Thoracic aorta (tissue), 2 donors: ENCODE measurements at regions not wholly inside any gene's neighbourhood (a gene's known extent, or its start where the extent isn't known, plus 50 kb on each side); places are given as distances from the start of the nearest gene placed in this dataset.

ENCODE experiments used
- ATAC-seq: fragments of 150-250 bp; one replicate; pipeline ENCODE4 v1.8.0; 2017; ENCODE audit warnings: low read depth; ENCODE audit not compliant: insufficient number of reproducible peaks, low FRiP score
- DNase-seq: peaks from one replicate; pipeline ENCODE4 v3.0.0-alpha.2; 2020; ENCODE audit warnings: low spot score
- H3K27ac ChIP-seq, 2 donors: fragments of 200-600 bp; sonication (generic); 1 replicate in 1 of 2; 2 replicates in 1 of 2; pipeline ENCODE4 v1.5.1; 2016; ENCODE audit warnings: mild to moderate bottlenecking in 2 of 2, moderate library complexity in 2 of 2
- H3K27me3 ChIP-seq: fragments of 200-600 bp; sonication (generic); replicated peaks from 2 replicates; pipeline ENCODE4 v1.6.0; 2016; ENCODE audit warnings: mild to moderate bottlenecking; ENCODE audit not compliant: insufficient read depth
- H3K36me3 ChIP-seq: fragments of 200-600 bp; sonication (generic); one replicate; pipeline ENCODE4 v1.5.1; 2016
- H3K4me1 ChIP-seq, 2 donors: fragments of 200-600 bp; sonication (generic); 1 replicate in 1 of 2; 2 replicates in 1 of 2; pipeline versions ENCODE4 v1.5.1 to v1.6.0; 2016; ENCODE audit warnings: low read depth in 2 of 2, mild to moderate bottlenecking in 1 of 2; ENCODE audit not compliant: control insufficient read depth in 1 of 2
- H3K4me3 ChIP-seq: fragments of 200-600 bp; sonication (generic); 2 replicates; pipeline ENCODE4 v1.5.1; 2016; ENCODE audit warnings: mild to moderate bottlenecking
- H3K9me3 ChIP-seq: fragments of 200-600 bp; sonication (generic); 2 replicates; pipeline ENCODE4 v1.5.1; 2016
- TF ChIP-seq, protein P1 (sequence below): fragments of 200-600 bp; sonication (generic); IDR thresholded peaks from one replicate; pipeline ENCODE4 v1.5.1; 2019; ENCODE audit warnings: antibody characterized with exemption

DNA sequence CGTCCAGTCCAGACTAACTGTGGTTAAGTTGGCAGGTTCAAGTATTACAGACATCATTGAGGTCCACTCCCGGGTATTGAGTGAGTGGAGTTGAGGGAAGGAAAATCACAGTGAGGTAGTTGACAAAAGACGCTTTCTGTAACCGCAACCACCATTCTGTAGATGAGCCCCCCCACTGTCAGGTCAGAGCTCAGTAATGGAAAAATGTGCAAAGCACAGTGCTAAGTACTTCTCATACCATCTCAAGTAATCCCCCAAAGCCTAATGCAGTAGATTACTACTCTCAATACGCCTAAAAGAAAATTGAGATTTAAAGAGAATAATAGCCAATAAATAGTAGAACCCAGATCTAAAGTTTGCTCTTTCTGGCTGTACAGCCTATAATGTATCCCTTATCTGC is 522.8 kb downstream of the LMO4 start:
- no peaks in the 10 kb centered on the region for H3K36me3 ChIP-seq
- no peaks in the 10 kb centered on the region for H3K27me3 ChIP-seq
- H3K27ac ChIP-seq, result no peak overlapping the region
- no peak for DNase-seq
- H3K9me3 ChIP-seq, result no peaks in the 10 kb centered on the region
- ATAC-seq, result no peak
- no peak overlapping the region for H3K4me3 ChIP-seq
- TF ChIP-seq, protein P1, sequence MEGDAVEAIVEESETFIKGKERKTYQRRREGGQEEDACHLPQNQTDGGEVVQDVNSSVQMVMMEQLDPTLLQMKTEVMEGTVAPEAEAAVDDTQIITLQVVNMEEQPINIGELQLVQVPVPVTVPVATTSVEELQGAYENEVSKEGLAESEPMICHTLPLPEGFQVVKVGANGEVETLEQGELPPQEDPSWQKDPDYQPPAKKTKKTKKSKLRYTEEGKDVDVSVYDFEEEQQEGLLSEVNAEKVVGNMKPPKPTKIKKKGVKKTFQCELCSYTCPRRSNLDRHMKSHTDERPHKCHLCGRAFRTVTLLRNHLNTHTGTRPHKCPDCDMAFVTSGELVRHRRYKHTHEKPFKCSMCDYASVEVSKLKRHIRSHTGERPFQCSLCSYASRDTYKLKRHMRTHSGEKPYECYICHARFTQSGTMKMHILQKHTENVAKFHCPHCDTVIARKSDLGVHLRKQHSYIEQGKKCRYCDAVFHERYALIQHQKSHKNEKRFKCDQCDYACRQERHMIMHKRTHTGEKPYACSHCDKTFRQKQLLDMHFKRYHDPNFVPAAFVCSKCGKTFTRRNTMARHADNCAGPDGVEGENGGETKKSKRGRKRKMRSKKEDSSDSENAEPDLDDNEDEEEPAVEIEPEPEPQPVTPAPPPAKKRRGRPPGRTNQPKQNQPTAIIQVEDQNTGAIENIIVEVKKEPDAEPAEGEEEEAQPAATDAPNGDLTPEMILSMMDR, result no peak
- H3K4me1 ChIP-seq, result no peaks in the 10 kb centered on the region

DNA sequence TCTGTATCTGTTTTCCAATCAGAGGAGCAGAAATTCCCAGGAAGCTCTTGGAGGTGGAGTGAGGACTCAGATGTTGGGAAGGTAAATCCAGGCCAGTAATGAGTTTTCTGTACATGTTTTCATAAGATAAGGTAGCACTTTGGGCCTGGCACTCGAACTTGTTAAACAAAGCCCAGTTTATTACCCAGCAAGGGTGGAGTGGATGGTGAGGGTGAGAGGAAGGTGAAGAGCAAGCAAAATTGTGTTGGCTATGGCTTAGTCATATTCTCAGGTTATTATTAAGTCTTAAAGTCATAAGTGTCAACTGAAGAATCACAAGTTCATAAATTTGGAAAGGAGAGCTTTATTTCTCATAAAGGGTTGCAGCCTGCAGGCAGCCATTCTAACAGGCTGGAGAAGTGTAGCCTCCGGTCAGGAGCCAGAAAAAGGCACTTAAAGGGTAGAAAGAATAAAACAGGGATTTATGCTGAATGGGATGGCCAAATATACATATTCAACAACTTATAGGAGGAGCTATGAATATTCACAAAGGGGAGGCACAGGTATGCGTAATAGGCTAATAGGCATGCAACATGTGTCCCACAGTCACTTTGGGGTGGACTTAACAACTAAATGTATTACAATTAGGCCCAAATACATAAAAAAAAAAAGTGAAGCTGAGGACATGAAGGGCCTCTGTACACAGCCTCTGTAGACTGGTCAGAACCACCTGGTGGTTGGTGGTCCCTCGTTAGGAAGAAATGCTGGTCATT is 523.9 kb downstream of the LMO4 start:
- Histone ChIP-seq H3K36me3 (no peaks in the 10 kb centered on the region), H3K4me1 (no peaks in the 10 kb centered on the region), H3K4me3 (no peak overlapping the region), H3K27me3 (no peaks in the 10 kb centered on the region), H3K27ac (no peak overlapping the region), H3K9me3 (no peaks in the 10 kb centered on the region)
- TF ChIP-seq, protein P1, result no peak
- no peak for ATAC-seq
- no peak for DNase-seq

DNA sequence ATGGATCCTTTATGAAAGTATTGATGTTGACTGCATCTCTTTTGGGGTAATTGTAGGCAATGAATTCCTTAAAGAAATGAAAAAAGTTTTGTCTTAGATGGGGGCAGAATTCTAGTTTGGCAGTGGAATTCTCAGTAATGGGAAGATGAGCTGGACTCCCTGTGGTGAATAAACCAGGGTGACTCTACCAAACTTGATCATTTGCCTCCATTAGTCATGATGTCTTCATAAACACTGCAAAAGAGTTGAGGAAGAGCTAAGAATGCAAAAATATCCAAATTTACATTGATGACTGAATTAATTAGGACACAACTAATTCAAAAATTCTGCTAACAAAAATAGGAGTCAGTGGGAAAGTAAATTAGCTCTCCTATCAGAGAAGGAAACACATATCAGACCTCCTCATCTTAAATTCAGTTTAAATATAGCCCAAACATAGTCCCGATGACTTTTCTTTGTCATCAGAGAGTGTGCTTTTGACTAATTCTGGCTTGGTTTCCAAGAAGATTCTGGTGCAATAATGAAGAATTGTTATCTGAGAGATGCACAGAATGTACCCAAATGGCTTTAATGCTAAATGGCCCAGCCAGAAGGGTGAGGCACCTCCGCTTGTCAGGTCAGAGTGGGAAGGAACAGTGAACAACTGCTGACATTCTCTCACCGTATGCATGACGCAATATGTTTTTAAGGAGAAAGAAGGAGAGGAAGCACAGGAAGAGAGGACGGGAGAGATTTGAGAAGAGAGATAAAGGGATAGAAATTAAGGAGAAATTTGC is 525.1 kb downstream of the LMO4 start:
- Histone ChIP-seq H3K4me3 (no peak overlapping the region), H3K36me3 (no peaks in the 10 kb centered on the region), H3K4me1 (no peaks in the 10 kb centered on the region), H3K27ac (no peak overlapping the region), H3K9me3 (no peaks in the 10 kb centered on the region), H3K27me3 (no peaks in the 10 kb centered on the region)
- DNase-seq, result no peak
- TF ChIP-seq, protein P1, result no peak
- ATAC-seq, result no peak

DNA sequence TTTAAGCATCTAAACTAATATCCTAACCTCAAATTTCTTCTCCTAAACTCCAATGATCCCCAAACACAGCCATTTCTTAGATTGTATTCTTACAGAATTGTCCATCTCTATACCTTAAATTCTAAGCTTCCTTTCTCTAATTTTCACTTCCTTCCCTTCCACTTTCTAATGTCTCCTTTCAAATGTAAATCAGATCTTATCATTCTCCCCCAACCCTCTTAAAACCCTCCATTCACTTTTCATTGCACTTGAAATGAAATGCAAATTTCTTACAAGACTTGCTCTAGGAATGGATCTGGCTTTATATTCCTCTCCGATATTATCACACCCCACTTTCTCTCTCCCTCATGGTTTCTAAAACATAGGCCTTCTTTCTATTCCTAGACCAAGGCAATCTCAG is 534.6 kb downstream of the LMO4 start:
- no peak for ATAC-seq
- Histone ChIP-seq H3K27ac (no peak overlapping the region), H3K4me3 (no peak overlapping the region), H3K36me3 (no peaks in the 10 kb centered on the region), H3K9me3 (no peaks in the 10 kb centered on the region), H3K4me1 (no peaks in the 10 kb centered on the region), H3K27me3 (no peaks in the 10 kb centered on the region)
- no peak for DNase-seq
- TF ChIP-seq, protein P1, result no peak

DNA sequence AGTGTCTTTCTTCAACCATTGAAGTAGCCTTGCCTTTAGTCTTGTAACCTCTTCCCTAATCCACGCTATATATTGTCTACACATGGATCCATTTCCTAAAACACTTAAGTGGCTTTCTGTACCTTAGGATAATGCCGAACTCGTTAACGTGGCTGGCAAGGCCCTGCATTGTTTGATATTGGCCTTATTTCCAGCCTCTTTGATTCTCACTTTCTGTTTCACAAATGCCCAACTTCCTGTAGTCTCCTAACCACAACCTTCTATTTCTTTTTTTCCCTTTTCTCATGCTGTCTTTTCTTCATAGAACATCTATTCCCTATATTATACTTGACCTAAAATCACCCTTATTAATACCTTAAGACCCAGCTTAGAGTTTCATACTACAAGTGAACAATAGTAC is 536.0 kb downstream of the LMO4 start:
- H3K4me1 ChIP-seq, result no peaks in the 10 kb centered on the region
- H3K9me3 ChIP-seq, result no peaks in the 10 kb centered on the region
- H3K27me3 ChIP-seq, result no peaks in the 10 kb centered on the region
- ATAC-seq (no peak), DNase-seq (no peak)
- H3K27ac ChIP-seq, result no peak overlapping the region
- TF ChIP-seq, protein P1, result no peak
- no peaks in the 10 kb centered on the region for H3K36me3 ChIP-seq
- no peak overlapping the region for H3K4me3 ChIP-seq
